PC-3 (cell line): ENCODE measurements at regions not wholly inside any gene's neighbourhood (a gene's known extent, or its start where the extent isn't known, plus 50 kb on each side); places are given as distances from the start of the nearest gene placed in this dataset.

Source experiments
- ATAC-seq: fragments of 200-7000 bp; cut with Tn5 transposase; 2 replicates; pipeline ENCODE4 v1.9.1; 2020; ENCODE audit warnings: mild to moderate bottlenecking, moderate library complexity
- BruUV-seq: library from RNA; stranded (reverse); fragments of 400-500 nt; replicated peaks from 2 replicates; lab custom pipeline; 2021; lab: Mats Ljungman, UMichigan
- CTCF ChIA-PET: fragments of 300-600 bp; sonication (Branson Sonifier 250); formaldehyde crosslinking; loops from one replicate; lab custom pipeline; 2022; ENCODE audit warnings: antibody characterized with exemption; lab: Charles Lee
- POLR2A ChIA-PET: fragments of 300-600 bp; sonication (Branson Sonifier 250); formaldehyde crosslinking; loops from one replicate; lab custom pipeline; 2022; ENCODE audit warnings: antibody characterized with exemption; ENCODE audit not compliant: unreplicated experiment; lab: Charles Lee
- DNase-seq: peaks from one replicate; pipeline ENCODE4 v3.0.0-alpha.2; 2015
- H2AFZ ChIP-seq: fragments of 300-600 bp; sonication (generic); 2 replicates; pipeline ENCODE4 v1.6.0; 2016; ENCODE audit warnings: antibody characterized with exemption, low read length
- H3F3A ChIP-seq: fragments of 300-600 bp; sonication (generic); one replicate; pipeline ENCODE4 v1.6.0; 2017; ENCODE audit warnings: antibody characterized with exemption, low read length, control low read depth, mild to moderate bottlenecking; ENCODE audit not compliant: unreplicated experiment
- H3K27ac ChIP-seq: fragments of 300-600 bp; sonication (generic); 2 replicates; pipeline ENCODE4 v1.5.1; 2016; ENCODE audit warnings: mild to moderate bottlenecking, low read length
- H3K27me3 ChIP-seq: fragments of 300-600 bp; sonication (generic); 2 replicates; pipeline ENCODE4 v1.6.1; 2016; ENCODE audit warnings: low read length, mixed read lengths
- H3K36me3 ChIP-seq: fragments of 300-600 bp; sonication (generic); 2 replicates; pipeline ENCODE4 v1.6.1; 2016; ENCODE audit warnings: low read depth, mixed run types, low read length, mixed read lengths
- H3K4me1 ChIP-seq: fragments of 300-600 bp; sonication (generic); 2 replicates; pipeline ENCODE4 v1.5.1; 2016; ENCODE audit warnings: low read length; ENCODE audit not compliant: insufficient read depth
- H3K4me2 ChIP-seq: fragments of 300-600 bp; sonication (generic); 2 replicates; pipeline ENCODE4 v1.6.0; 2016; ENCODE audit warnings: low read length
- H3K4me3 ChIP-seq: fragments of 300-600 bp; sonication (generic); 2 replicates; pipeline ENCODE4 v1.5.1; 2016; ENCODE audit warnings: mild to moderate bottlenecking, low read length, mixed read lengths
- H3K79me2 ChIP-seq: fragments of 300-600 bp; sonication (generic); 2 replicates; pipeline ENCODE4 v1.6.1; 2017; ENCODE audit warnings: low read length, mixed read lengths
- H3K9ac ChIP-seq: fragments of 300-600 bp; sonication (generic); 2 replicates; pipeline ENCODE4 v1.6.0; 2016; ENCODE audit warnings: mild to moderate bottlenecking, low read length
- H3K9me2 ChIP-seq: fragments of 300-600 bp; sonication (generic); replicated peaks from 2 replicates; pipeline ENCODE4 v1.6.1; 2016; ENCODE audit warnings: mixed run types, low read length, mixed read lengths
- H3K9me3 ChIP-seq: fragments of 300-600 bp; sonication (generic); 2 replicates; pipeline ENCODE4 v1.6.1; 2016; ENCODE audit warnings: low read length, mixed read lengths
- H4K20me1 ChIP-seq: fragments of 300-600 bp; sonication (generic); 2 replicates; pipeline ENCODE4 v1.6.1; 2016; ENCODE audit warnings: low read length, mixed read lengths
- CTCF ChIP-seq: fragments of 300-600 bp; sonication (generic); conservative IDR thresholded peaks from 2 replicates; pipeline ENCODE4 v1.5.1; 2017; ENCODE audit warnings: antibody characterized with exemption, low read depth, mild to moderate bottlenecking, low read length
- EZH2 ChIP-seq: fragments of 300-600 bp; sonication (generic); IDR thresholded peaks from one replicate; pipeline ENCODE4 v1.6.1; 2017; ENCODE audit warnings: antibody characterized with exemption, mild to moderate bottlenecking, low read length; ENCODE audit not compliant: unreplicated experiment
- EZH2phosphoT487 ChIP-seq: fragments of 300-600 bp; sonication (generic); IDR thresholded peaks from 2 replicates; pipeline ENCODE4 v1.6.1; 2018; ENCODE audit warnings: mild to moderate bottlenecking, antibody characterized with exemption, low read length, borderline replicate concordance
- intact Hi-C: fragments of 100-400 bp; cut with micrococcal nuclease; formaldehyde crosslinking; loops from 2 replicates; pipeline ENCODE4 v1.9.0; 2023

- no peaks in the 10 kb centered on the region for H3F3A ChIP-seq
- no peak overlapping the region for H3K9ac ChIP-seq
- 0 out of 2 replicates have a peak, but pooled peaks cover 9% of the 10 kb centered on the region for H3K9me3 ChIP-seq
- no peaks in the 10 kb centered on the region for H3K36me3 ChIP-seq
- H3K4me3 ChIP-seq = no peak overlapping the region
- no peaks in the 10 kb centered on the region for H3K27me3 ChIP-seq
- no peaks in the 10 kb centered on the region for H3K79me2 ChIP-seq
- H3K9me2 ChIP-seq = no peaks in the 10 kb centered on the region
- no peaks in the 10 kb centered on the region for H3K4me1 ChIP-seq
- ChIA-PET CTCF (no interaction called here), POLR2A (no interaction called here)
- H3K27ac ChIP-seq = no peak overlapping the region
- H4K20me1 ChIP-seq = no peaks in the 10 kb centered on the region
- TF ChIP-seq EZH2 (no peak), EZH2phosphoT487 (no peak), CTCF (no peak)
- ATAC-seq (no peak), DNase-seq (no peak)
- BruUV-seq = no TSS peak
- H3K4me2 ChIP-seq = no peak overlapping the region
- H2AFZ ChIP-seq = no peak overlapping the region
- intact Hi-C loops = no loop called here
Observed at GRCh38 chr5:160904591-160904990, 52.6 kb upstream of the ATP10B start.

GRCh38 chr5:160903551-160903950, 51.5 kb upstream of the ATP10B start:
- Histone ChIP-seq H3K4me2 (no peak overlapping the region), H3F3A (no peaks in the 10 kb centered on the region), H3K27ac (no peak overlapping the region), H3K27me3 (no peaks in the 10 kb centered on the region), H3K9ac (no peak overlapping the region), H4K20me1 (no peaks in the 10 kb centered on the region), H3K9me2 (no peaks in the 10 kb centered on the region), H3K9me3 (0 out of 2 replicates have a peak, but pooled peaks cover 9% of the 10 kb centered on the region), H3K4me1 (no peaks in the 10 kb centered on the region), H3K79me2 (no peaks in the 10 kb centered on the region), H2AFZ (no peak overlapping the region), H3K4me3 (no peak overlapping the region), H3K36me3 (no peaks in the 10 kb centered on the region)
- intact Hi-C loops = no loop called here
- no TSS peak for BruUV-seq
- DNase-seq = no peak
- ChIA-PET POLR2A (no interaction called here), CTCF (no interaction called here)
- no peak for TF ChIP-seq EZH2
- no peak for ATAC-seq

GRCh38 chr5:160903076-160903475, 51.1 kb upstream of the ATP10B start:
- Histone ChIP-seq H3K79me2 (no peaks in the 10 kb centered on the region), H2AFZ (no peak overlapping the region), H3F3A (no peaks in the 10 kb centered on the region), H3K27me3 (no peaks in the 10 kb centered on the region), H3K4me3 (no peak overlapping the region), H3K9me3 (0 out of 2 replicates have a peak, but pooled peaks cover 9% of the 10 kb centered on the region), H3K9me2 (no peaks in the 10 kb centered on the region), H3K36me3 (no peaks in the 10 kb centered on the region), H3K4me2 (no peak overlapping the region), H3K9ac (no peak overlapping the region), H3K4me1 (no peaks in the 10 kb centered on the region), H3K27ac (no peak overlapping the region), H4K20me1 (no peaks in the 10 kb centered on the region)
- CTCF ChIA-PET = no interaction called here
- POLR2A ChIA-PET = no interaction called here
- BruUV-seq = no TSS peak
- intact Hi-C loops = no loop called here
- ATAC-seq (no peak), DNase-seq (no peak)
- TF ChIP-seq CTCF = no peak
- TF ChIP-seq EZH2phosphoT487 = no peak
- TF ChIP-seq EZH2 = no peak
